ENCODE measurements at regions not wholly inside any gene's neighbourhood (a gene's known extent, or its start where the extent isn't known, plus 50 kb on each side); places are given as distances from the start of the nearest gene placed in this dataset.

- peaks cover 9% of the 10 kb centered on the region for H3K27me3 Mint-ChIP-seq
These were observed 351.1 kb downstream of the MIAT start for GRCh38 chr22:27008454-27008853.

GRCh38 chr22:27011133-27011532, 353.7 kb downstream of the MIAT start:
- Mint-ChIP-seq H3K27ac (no peak overlapping the region), H3K36me3 (ENCODE audit: insufficient read depth) (no peaks in the 10 kb centered on the region), H3K9me3 (ENCODE audit: low read depth) (no peaks in the 10 kb centered on the region), H3K4me3 (ENCODE audit: low read depth) (no peak overlapping the region), H3K4me1 (ENCODE audit: low read depth) (no peaks in the 10 kb centered on the region), H3K27me3 (peaks cover 12% of the 10 kb centered on the region)
- TF ChIP-seq CTCF (IDR thresholded peaks at IDR 0.05; ENCODE audit: unreplicated experiment), result no peak
- DNase-seq (ENCODE audit: low spot score, unreplicated experiment), result no peak

More at GRCh38 chr22:27008454-27008853, 351.1 kb downstream of the MIAT start:
- no peak for DNase-seq (ENCODE audit: low spot score, unreplicated experiment)
- no peak for TF ChIP-seq CTCF (IDR thresholded peaks at IDR 0.05; ENCODE audit: unreplicated experiment)
- H3K36me3 Mint-ChIP-seq (ENCODE audit: insufficient read depth), result no peaks in the 10 kb centered on the region
- H3K4me1 Mint-ChIP-seq (ENCODE audit: low read depth), result no peaks in the 10 kb centered on the region
- H3K4me3 Mint-ChIP-seq (ENCODE audit: low read depth), result no peak overlapping the region
- H3K9me3 Mint-ChIP-seq (ENCODE audit: low read depth), result no peaks in the 10 kb centered on the region
- no peak overlapping the region for H3K27ac Mint-ChIP-seq

- H3K36me3 Mint-ChIP-seq (ENCODE audit: insufficient read depth), result no peaks in the 10 kb centered on the region
- peaks cover 12% of the 10 kb centered on the region for H3K27me3 Mint-ChIP-seq
- H3K9me3 Mint-ChIP-seq (ENCODE audit: low read depth), result no peaks in the 10 kb centered on the region
- no peak for DNase-seq (ENCODE audit: low spot score, unreplicated experiment)
- no peaks in the 10 kb centered on the region for H3K4me1 Mint-ChIP-seq (ENCODE audit: low read depth)
- H3K27ac Mint-ChIP-seq, result no peak overlapping the region
- no peak for TF ChIP-seq CTCF (IDR thresholded peaks at IDR 0.05; ENCODE audit: unreplicated experiment)
- H3K4me3 Mint-ChIP-seq (ENCODE audit: low read depth), result no peak overlapping the region
These were observed 354.3 kb downstream of the MIAT start for GRCh38 chr22:27011717-27012116.

- Mint-ChIP-seq H3K4me1 (ENCODE audit: low read depth) (no peaks in the 10 kb centered on the region), H3K27ac (peak overlapping the region; percentile 51), H3K4me3 (ENCODE audit: low read depth) (no peak overlapping the region), H3K27me3 (peaks cover 42% of the 10 kb centered on the region), H3K9me3 (ENCODE audit: low read depth) (no peaks in the 10 kb centered on the region), H3K36me3 (ENCODE audit: insufficient read depth) (no peaks in the 10 kb centered on the region)
- no peak for DNase-seq (ENCODE audit: low spot score, unreplicated experiment)
- TF ChIP-seq CTCF (IDR thresholded peaks at IDR 0.05; ENCODE audit: unreplicated experiment), result no peak
These were observed 362.4 kb downstream of the MIAT start for GRCh38 chr22:27019827-27020226.

- Mint-ChIP-seq H3K4me3 (ENCODE audit: low read depth) (no peak overlapping the region), H3K36me3 (ENCODE audit: insufficient read depth) (no peaks in the 10 kb centered on the region), H3K9me3 (ENCODE audit: low read depth) (no peaks in the 10 kb centered on the region), H3K27ac (no peak overlapping the region), H3K27me3 (peaks cover 49% of the 10 kb centered on the region), H3K4me1 (ENCODE audit: low read depth) (no peaks in the 10 kb centered on the region)
- TF ChIP-seq CTCF (IDR thresholded peaks at IDR 0.05; ENCODE audit: unreplicated experiment), result no peak
- no peak for DNase-seq (ENCODE audit: low spot score, unreplicated experiment)
These were observed 365.0 kb downstream of the MIAT start for GRCh38 chr22:27022274-27022895.

Measured in progenitor cell of endocrine pancreas (in vitro differentiated cells).